MCF 10A (cell line): ENCODE measurements at regions not wholly inside any gene's neighbourhood (a gene's known extent, or its start where the extent isn't known, plus 50 kb on each side); places are given as distances from the start of the nearest gene placed in this dataset.
"Not testable (repeated sequence)": the region's sequence is repeated elsewhere in the genome, so short reads cannot be mapped to it uniquely, and the experiment has no call there.

Experiments
- BruUV-seq: library from RNA; stranded (reverse); fragments of 400-500 nt; replicated peaks from 2 replicates; lab custom pipeline; 2021; lab: Mats Ljungman, UMichigan
- CTCF ChIA-PET: fragments of 300-600 bp; sonication (Branson Sonifier 250); formaldehyde crosslinking; extraction: SDS; loops from one replicate; lab custom pipeline; 2021; ENCODE audit warnings: antibody characterized with exemption, inconsistent platforms; lab: Yijun Ruan, JAX
- POLR2A ChIA-PET: fragments of 300-600, 350-650 bp; sonication (Branson Sonifier 250); formaldehyde crosslinking; extraction: SDS; loops from one replicate; lab custom pipeline; 2020; ENCODE audit warnings: antibody characterized with exemption, inconsistent platforms; lab: Yijun Ruan, JAX
- DNase-seq: peaks from one replicate; pipeline ENCODE4 v3.0.0-alpha.2; 2018; ENCODE audit not compliant: unreplicated experiment
- H3K27ac Mint-ChIP-seq: one replicate; pipeline ENCODE4 v1.8.0; 2022; ENCODE audit warnings: mild to moderate bottlenecking, low read depth, mixed read lengths; ENCODE audit not compliant: unreplicated experiment
- H3K27me3 Mint-ChIP-seq: one replicate; pipeline ENCODE4 v1.8.0; 2022; ENCODE audit warnings: mixed read lengths; ENCODE audit not compliant: insufficient read depth, unreplicated experiment
- H3K36me3 Mint-ChIP-seq: one replicate; pipeline ENCODE4 v1.8.0; 2022; ENCODE audit warnings: mild to moderate bottlenecking, moderate library complexity, mixed read lengths; ENCODE audit not compliant: insufficient read depth, unreplicated experiment
- H3K4me1 Mint-ChIP-seq: one replicate; pipeline ENCODE4 v1.8.0; 2022; ENCODE audit warnings: mixed read lengths; ENCODE audit not compliant: insufficient read depth, unreplicated experiment
- H3K4me3 Mint-ChIP-seq: one replicate; pipeline ENCODE4 v1.8.0; 2022; ENCODE audit warnings: mild to moderate bottlenecking, moderate library complexity, mixed read lengths; ENCODE audit not compliant: unreplicated experiment
- H3K9me3 Mint-ChIP-seq: one replicate; pipeline ENCODE4 v1.8.0; 2022; ENCODE audit warnings: mixed read lengths; ENCODE audit not compliant: unreplicated experiment
- CTCF ChIP-seq: fragments of 200-600 bp; IDR thresholded peaks from one replicate; pipeline ENCODE4 v1.8.0; 2022; ENCODE audit warnings: antibody characterized with exemption, mild to moderate bottlenecking; ENCODE audit not compliant: unreplicated experiment
- intact Hi-C: fragments of 100-400 bp; cut with micrococcal nuclease; formaldehyde crosslinking; loops from 2 replicates; pipeline ENCODE4 v1.14.1; 2022

GRCh38 chr7:145434811-145435210 is 599.0 kb upstream of the TPK1 start:
- no peaks in the 10 kb centered on the region for H3K27me3 Mint-ChIP-seq
- peaks cover 4% of the 10 kb centered on the region for H3K4me1 Mint-ChIP-seq
- ChIA-PET POLR2A (no interaction called here), CTCF (no interaction called here)
- intact Hi-C loops: no loop called here
- DNase-seq: no peak
- no peaks in the 10 kb centered on the region for H3K36me3 Mint-ChIP-seq
- no TSS peak for BruUV-seq
- H3K9me3 Mint-ChIP-seq: peaks cover 7% of the 10 kb centered on the region
- H3K4me3 Mint-ChIP-seq: no peak overlapping the region
- no peak for TF ChIP-seq CTCF
- no peak overlapping the region for H3K27ac Mint-ChIP-seq

- H3K9me3 Mint-ChIP-seq: peaks cover 14% of the 10 kb centered on the region
- H3K36me3 Mint-ChIP-seq: no peaks in the 10 kb centered on the region
Measured at GRCh38 chr7:145431834-145432233, 596.0 kb upstream of the TPK1 start.

GRCh38 chr7:145418481-145418880 is 582.6 kb upstream of the TPK1 start:
- H3K27me3 Mint-ChIP-seq, H3K4me3 Mint-ChIP-seq, H3K27ac Mint-ChIP-seq, POLR2A ChIA-PET, BruUV-seq, intact Hi-C loops, CTCF ChIA-PET, H3K9me3 Mint-ChIP-seq, H3K36me3 Mint-ChIP-seq, DNase-seq, H3K4me1 Mint-ChIP-seq: not testable (repeated sequence)

More at GRCh38 chr7:145431834-145432233, 596.0 kb upstream of the TPK1 start:
- no peak for DNase-seq
- no peak for TF ChIP-seq CTCF
- CTCF ChIA-PET: interaction anchor here (0.7 to 1.1 kb wide), 2 partner anchors 8 to 13 kb away, joined by 3 to 4 read pairs; no protein-coding TSS in a partner anchor
- Mint-ChIP-seq H3K27me3 (no peaks in the 10 kb centered on the region), H3K4me1 (peaks cover 4% of the 10 kb centered on the region), H3K4me3 (no peak overlapping the region), H3K27ac (no peak overlapping the region)
- BruUV-seq: no TSS peak
- intact Hi-C loops: no loop called here
- POLR2A ChIA-PET: no interaction called here

GRCh38 chr7:145411066-145411465 is 575.2 kb upstream of the TPK1 start:
- no peak overlapping the region for H3K27ac Mint-ChIP-seq
- peaks cover 9% of the 10 kb centered on the region for H3K9me3 Mint-ChIP-seq
- ChIA-PET POLR2A (no interaction called here), CTCF (interaction anchor here (0.7 to 1.1 kb wide), 3 partner anchors 12 to 241 kb away, joined by 3 to 4 read pairs (median 3); no protein-coding TSS in a partner anchor)
- no peaks in the 10 kb centered on the region for H3K27me3 Mint-ChIP-seq
- no TSS peak for BruUV-seq
- intact Hi-C loops: no loop called here
- no peaks in the 10 kb centered on the region for H3K36me3 Mint-ChIP-seq
- peaks cover 20% of the 10 kb centered on the region for H3K4me1 Mint-ChIP-seq
- DNase-seq: no peak
- TF ChIP-seq CTCF: no peak
- H3K4me3 Mint-ChIP-seq: no peak overlapping the region
